Neural cell (in vitro differentiated cells): ENCODE measurements at regions not wholly inside any gene's neighbourhood (a gene's known extent, or its start where the extent isn't known, plus 50 kb on each side); places are given as distances from the start of the nearest gene placed in this dataset.

Experiments used
- H2AFZ ChIP-seq: fragments of 200-600, 300-800 bp; sonication (generic), shearing (Covaris generic); 2 replicates; pipeline ENCODE4 v1.6.0; 2014; ENCODE audit warnings: low read depth, mild to moderate bottlenecking, antibody characterized with exemption, low read length, moderate library complexity
- H3F3A ChIP-seq: fragments of 200-600 bp; shearing (Covaris generic); 2 replicates; pipeline ENCODE4 v1.6.1; 2016; ENCODE audit warnings: mild to moderate bottlenecking, moderate library complexity, mixed read lengths, antibody characterized with exemption, low read length; ENCODE audit not compliant: insufficient read depth, poor library complexity, severe bottlenecking
- H3K27ac ChIP-seq: fragments of 200-600, 300-800 bp; sonication (generic), shearing (Covaris generic); 2 replicates; pipeline ENCODE4 v1.5.1; 2014; ENCODE audit warnings: mild to moderate bottlenecking, low read length, moderate library complexity
- H3K27me3 ChIP-seq: fragments of 300-800, 200-600 bp; sonication (generic), shearing (Covaris generic); 2 replicates; pipeline ENCODE4 v1.6.0; 2014; ENCODE audit warnings: mild to moderate bottlenecking, low read depth, low read length, moderate library complexity; ENCODE audit not compliant: insufficient read depth
- H3K36me3 ChIP-seq: fragments of 300-800, 200-600 bp; sonication (generic), shearing (Covaris generic); 2 replicates; pipeline ENCODE4 v1.5.1; 2014; ENCODE audit warnings: mild to moderate bottlenecking, antibody characterized with exemption, low read length, moderate library complexity; ENCODE audit not compliant: insufficient read depth
- H3K4me2 ChIP-seq: fragments of 300-800, 200-600 bp; sonication (generic), shearing (Covaris generic); 2 replicates; pipeline ENCODE4 v1.6.0; 2014; ENCODE audit warnings: mild to moderate bottlenecking, low read length
- H3K4me3 ChIP-seq: fragments of 300-800, 200-600 bp; sonication (generic), shearing (Covaris generic); 2 replicates; pipeline ENCODE4 v1.5.1; 2014; ENCODE audit warnings: mild to moderate bottlenecking, low read length, moderate library complexity
- H3K79me2 ChIP-seq: fragments of 200-600 bp; shearing (Covaris generic); replicated peaks from 2 replicates; pipeline ENCODE4 v1.6.0; 2014; ENCODE audit warnings: mild to moderate bottlenecking, low read length, moderate library complexity; ENCODE audit not compliant: insufficient read depth
- H3K9ac ChIP-seq: fragments of 300-800, 200-600 bp; sonication (generic), shearing (Covaris generic); 2 replicates; pipeline ENCODE4 v1.6.1; 2016; ENCODE audit warnings: mild to moderate bottlenecking, low read length, mixed read lengths
- H3K9me2 ChIP-seq: fragments of 200-600 bp; shearing (Covaris generic); 2 replicates; pipeline ENCODE4 v1.6.1; 2016; ENCODE audit warnings: mild to moderate bottlenecking, low read length, mixed read lengths; ENCODE audit not compliant: insufficient read depth
- H3K9me3 ChIP-seq: fragments of 200-600, 300-800 bp; sonication (generic), shearing (Covaris generic); 2 replicates; pipeline ENCODE4 v1.6.1; 2016; ENCODE audit warnings: mild to moderate bottlenecking, mixed run types, low read length, moderate library complexity, mixed read lengths
- H4K20me1 ChIP-seq: fragments of 200-600 bp; shearing (Covaris generic); 2 replicates; pipeline ENCODE4 v1.6.1; 2016; ENCODE audit warnings: mild to moderate bottlenecking, mixed run types; ENCODE audit not compliant: insufficient read depth
- EP300 ChIP-seq: fragments of 450-650 bp; conservative IDR thresholded peaks from 2 replicates; pipeline ENCODE4 v1.6.1; 2014; ENCODE audit warnings: antibody characterized with exemption, mild to moderate bottlenecking, moderate library complexity; ENCODE audit not compliant: poor library complexity, severe bottlenecking
- EZH2 ChIP-seq: fragments of 200-600, 300-800 bp; shearing (Covaris generic), sonication (generic); IDR thresholded peaks from 2 replicates; pipeline ENCODE4 v1.6.1; 2014; ENCODE audit warnings: antibody characterized with exemption, low read length, borderline replicate concordance, mild to moderate bottlenecking; ENCODE audit not compliant: insufficient read depth, poor library complexity, severe bottlenecking
- MXI1 ChIP-seq: fragments of 450-650 bp; conservative IDR thresholded peaks from 2 replicates; pipeline ENCODE4 v1.6.1; 2014; ENCODE audit warnings: antibody characterized with exemption, mild to moderate bottlenecking; ENCODE audit not compliant: poor library complexity, severe bottlenecking
- POLR2AphosphoS5 ChIP-seq: IDR thresholded peaks from 2 replicates; pipeline ENCODE4 v1.6.1; 2012
- RAD21 ChIP-seq: fragments of 450-650 bp; conservative IDR thresholded peaks from 2 replicates; pipeline ENCODE4 v1.6.1; 2014; ENCODE audit warnings: antibody characterized with exemption, mild to moderate bottlenecking, moderate library complexity
- REST ChIP-seq: IDR thresholded peaks from 2 replicates; pipeline ENCODE4 v1.6.1; 2012; ENCODE audit warnings: borderline replicate concordance
- SMC3 ChIP-seq: fragments of 450-650 bp; conservative IDR thresholded peaks from 2 replicates; pipeline ENCODE4 v1.6.1; 2014; ENCODE audit warnings: antibody characterized with exemption, mild to moderate bottlenecking, moderate library complexity; ENCODE audit not compliant: poor library complexity
- TAF1 ChIP-seq: IDR thresholded peaks from 2 replicates; pipeline ENCODE4 v1.6.1; 2012; ENCODE audit warnings: low read depth
- TF ChIP-seq, protein P1 (sequence below): fragments of 450-650 bp; IDR thresholded peaks from 2 replicates; pipeline ENCODE4 v1.5.1; 2014; ENCODE audit warnings: antibody characterized with exemption, mild to moderate bottlenecking, moderate library complexity; ENCODE audit not compliant: poor library complexity, severe bottlenecking

DNA sequence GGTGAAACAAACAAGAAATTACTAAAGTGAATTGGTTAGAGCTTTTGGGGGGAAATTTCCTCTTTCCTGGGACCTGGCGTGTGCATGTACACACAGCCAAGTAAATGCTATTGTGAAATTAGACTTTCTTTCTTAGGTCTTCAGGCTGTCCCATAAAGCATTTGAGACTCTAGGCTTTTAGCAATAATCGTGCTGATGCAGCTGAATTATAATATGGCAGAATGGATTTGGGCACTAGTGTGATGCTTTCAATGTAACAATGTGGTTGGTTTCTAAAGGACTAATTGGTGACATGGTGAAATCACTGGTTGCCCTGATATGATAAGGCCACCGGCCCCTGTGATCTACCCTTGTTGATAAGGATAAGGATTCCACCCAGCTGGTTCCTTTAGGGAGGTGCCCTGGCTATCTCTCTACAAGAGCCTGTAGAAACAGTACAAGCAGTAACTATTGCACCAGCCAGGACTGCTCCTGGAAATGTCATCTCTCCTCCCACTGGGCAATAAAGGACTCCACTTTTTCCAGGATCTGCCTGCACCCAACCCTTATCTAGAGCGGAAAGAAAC, 164.1 kb downstream of the TFAP2A start:
- Histone ChIP-seq H3K4me2 (no peak overlapping the region), H3K79me2 (no peaks in the 10 kb centered on the region), H3K36me3 (no peaks in the 10 kb centered on the region), H3K9me2 (no peaks in the 10 kb centered on the region), H3F3A (no peaks in the 10 kb centered on the region), H3K27ac (no peak overlapping the region), H3K9me3 (no peaks in the 10 kb centered on the region), H3K27me3 (no peaks in the 10 kb centered on the region), H3K9ac (no peak overlapping the region), H3K4me3 (no peak overlapping the region), H4K20me1 (no peaks in the 10 kb centered on the region), H2AFZ (no peak overlapping the region)
- TF ChIP-seq POLR2AphosphoS5: no peak
- TF ChIP-seq, protein P1, sequence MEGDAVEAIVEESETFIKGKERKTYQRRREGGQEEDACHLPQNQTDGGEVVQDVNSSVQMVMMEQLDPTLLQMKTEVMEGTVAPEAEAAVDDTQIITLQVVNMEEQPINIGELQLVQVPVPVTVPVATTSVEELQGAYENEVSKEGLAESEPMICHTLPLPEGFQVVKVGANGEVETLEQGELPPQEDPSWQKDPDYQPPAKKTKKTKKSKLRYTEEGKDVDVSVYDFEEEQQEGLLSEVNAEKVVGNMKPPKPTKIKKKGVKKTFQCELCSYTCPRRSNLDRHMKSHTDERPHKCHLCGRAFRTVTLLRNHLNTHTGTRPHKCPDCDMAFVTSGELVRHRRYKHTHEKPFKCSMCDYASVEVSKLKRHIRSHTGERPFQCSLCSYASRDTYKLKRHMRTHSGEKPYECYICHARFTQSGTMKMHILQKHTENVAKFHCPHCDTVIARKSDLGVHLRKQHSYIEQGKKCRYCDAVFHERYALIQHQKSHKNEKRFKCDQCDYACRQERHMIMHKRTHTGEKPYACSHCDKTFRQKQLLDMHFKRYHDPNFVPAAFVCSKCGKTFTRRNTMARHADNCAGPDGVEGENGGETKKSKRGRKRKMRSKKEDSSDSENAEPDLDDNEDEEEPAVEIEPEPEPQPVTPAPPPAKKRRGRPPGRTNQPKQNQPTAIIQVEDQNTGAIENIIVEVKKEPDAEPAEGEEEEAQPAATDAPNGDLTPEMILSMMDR: no peak
- TF ChIP-seq RAD21: no peak
- TF ChIP-seq REST: no peak
- no peak for TF ChIP-seq TAF1
- TF ChIP-seq MXI1: no peak
- no peak for TF ChIP-seq EP300
- no peak for TF ChIP-seq EZH2
- no peak for TF ChIP-seq SMC3

DNA sequence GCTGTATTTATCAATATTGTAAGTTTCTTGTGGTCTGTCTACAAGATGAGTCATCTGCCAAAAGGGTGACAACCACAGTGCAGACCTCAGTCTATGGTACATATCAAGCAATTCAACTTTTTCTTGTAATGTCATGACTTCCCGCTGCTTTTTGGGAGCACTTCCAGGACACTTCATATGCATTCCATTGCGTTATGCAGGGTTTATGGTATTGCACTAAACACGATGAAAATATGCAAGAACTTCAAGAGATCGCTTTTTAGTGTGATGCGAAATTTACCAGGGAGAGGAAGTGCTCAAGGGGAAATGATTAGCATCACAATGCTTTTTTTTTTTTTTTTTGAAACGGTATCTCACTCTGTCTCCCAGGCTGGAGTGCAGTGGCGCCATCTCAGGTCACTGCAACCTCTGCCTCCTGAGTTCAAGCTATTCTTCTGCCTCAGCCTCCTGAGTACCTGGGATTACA, 166.5 kb downstream of the TFAP2A start:
- Histone ChIP-seq H3K9me3 (no peaks in the 10 kb centered on the region), H3K27me3 (no peaks in the 10 kb centered on the region), H3K9ac (no peak overlapping the region), H3K79me2 (no peaks in the 10 kb centered on the region), H4K20me1 (no peaks in the 10 kb centered on the region), H3K36me3 (no peaks in the 10 kb centered on the region), H3K9me2 (no peaks in the 10 kb centered on the region), H3K4me3 (no peak overlapping the region), H3F3A (no peaks in the 10 kb centered on the region), H3K4me2 (no peak overlapping the region), H2AFZ (no peak overlapping the region), H3K27ac (no peak overlapping the region)
- TF ChIP-seq MXI1: no peak
- TF ChIP-seq SMC3: no peak
- no peak for TF ChIP-seq EP300
- no peak for TF ChIP-seq RAD21
